Brain microvascular endothelial cell (primary cell): ENCODE measurements at regions not wholly inside any gene's neighbourhood (a gene's known extent, or its start where the extent isn't known, plus 50 kb on each side); places are given as distances from the start of the nearest gene placed in this dataset.

ENCODE experiments used
- DNase-seq: peaks from one replicate; pipeline ENCODE4 v3.0.0-alpha.2; 2020
- H3K27ac ChIP-seq: fragments of 250-450 bp; sonication (Bioruptor Pico); 2 replicates; pipeline ENCODE4 v1.5.1; 2020; ENCODE audit warnings: mild to moderate bottlenecking, moderate library complexity
- H3K27me3 ChIP-seq: fragments of 250-450 bp; sonication (Bioruptor Pico); replicated peaks from 2 replicates; pipeline ENCODE4 v1.5.1; 2020; ENCODE audit warnings: mild to moderate bottlenecking
- H3K36me3 ChIP-seq: fragments of 250-450 bp; sonication (Bioruptor Pico); replicated peaks from 2 replicates; pipeline ENCODE4 v1.5.1; 2020; ENCODE audit warnings: mild to moderate bottlenecking
- H3K4me3 ChIP-seq: 2 replicates; pipeline ENCODE4 v1.5.1; 2011; ENCODE audit warnings: low read depth, mild to moderate bottlenecking, control low read depth, low read length, moderate library complexity
- in situ Hi-C: cut with HindIII; loops from 2 replicates; pipeline ENCODE4 v1.10.0; 2017; ENCODE audit warnings: low sequenced_read_pairs, low pct_ligation_motif_present
- TF ChIP-seq, protein P1 (sequence below): IDR thresholded peaks from 2 replicates; pipeline ENCODE4 v1.5.1; 2011; ENCODE audit warnings: low read depth, mild to moderate bottlenecking, moderate library complexity, low read length, control low read depth, inconsistent platforms; ENCODE audit errors: missing control alignments

DNA sequence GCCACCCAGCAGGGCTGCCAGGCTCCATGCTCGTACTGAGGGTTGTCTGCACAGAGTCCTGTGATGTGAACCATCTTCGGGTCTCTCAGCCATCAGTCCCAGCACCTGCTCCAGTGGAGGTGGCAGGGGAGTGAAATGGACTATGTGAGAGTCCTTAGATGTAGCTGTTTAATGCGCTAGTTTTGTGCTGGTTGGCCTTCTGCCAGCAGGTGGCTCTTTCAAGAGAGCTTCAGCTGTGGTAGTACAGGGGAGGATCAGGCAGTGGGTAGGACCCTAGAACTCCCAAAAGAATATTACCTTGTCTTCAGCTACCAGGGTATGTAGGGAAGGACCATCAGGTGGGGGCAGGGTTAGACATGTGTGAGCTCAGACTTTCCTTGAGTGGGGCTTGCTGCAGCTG lies 1066.0 kb downstream of the GLUD2 start:
- DNase-seq = no peak
- no peaks in the 10 kb centered on the region for H3K27me3 ChIP-seq
- TF ChIP-seq, protein P1, sequence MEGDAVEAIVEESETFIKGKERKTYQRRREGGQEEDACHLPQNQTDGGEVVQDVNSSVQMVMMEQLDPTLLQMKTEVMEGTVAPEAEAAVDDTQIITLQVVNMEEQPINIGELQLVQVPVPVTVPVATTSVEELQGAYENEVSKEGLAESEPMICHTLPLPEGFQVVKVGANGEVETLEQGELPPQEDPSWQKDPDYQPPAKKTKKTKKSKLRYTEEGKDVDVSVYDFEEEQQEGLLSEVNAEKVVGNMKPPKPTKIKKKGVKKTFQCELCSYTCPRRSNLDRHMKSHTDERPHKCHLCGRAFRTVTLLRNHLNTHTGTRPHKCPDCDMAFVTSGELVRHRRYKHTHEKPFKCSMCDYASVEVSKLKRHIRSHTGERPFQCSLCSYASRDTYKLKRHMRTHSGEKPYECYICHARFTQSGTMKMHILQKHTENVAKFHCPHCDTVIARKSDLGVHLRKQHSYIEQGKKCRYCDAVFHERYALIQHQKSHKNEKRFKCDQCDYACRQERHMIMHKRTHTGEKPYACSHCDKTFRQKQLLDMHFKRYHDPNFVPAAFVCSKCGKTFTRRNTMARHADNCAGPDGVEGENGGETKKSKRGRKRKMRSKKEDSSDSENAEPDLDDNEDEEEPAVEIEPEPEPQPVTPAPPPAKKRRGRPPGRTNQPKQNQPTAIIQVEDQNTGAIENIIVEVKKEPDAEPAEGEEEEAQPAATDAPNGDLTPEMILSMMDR = no peak
- in situ Hi-C loops = no loop called here
- H3K27ac ChIP-seq = no peak overlapping the region
- no peak overlapping the region for H3K4me3 ChIP-seq
- H3K36me3 ChIP-seq = no peaks in the 10 kb centered on the region

DNA sequence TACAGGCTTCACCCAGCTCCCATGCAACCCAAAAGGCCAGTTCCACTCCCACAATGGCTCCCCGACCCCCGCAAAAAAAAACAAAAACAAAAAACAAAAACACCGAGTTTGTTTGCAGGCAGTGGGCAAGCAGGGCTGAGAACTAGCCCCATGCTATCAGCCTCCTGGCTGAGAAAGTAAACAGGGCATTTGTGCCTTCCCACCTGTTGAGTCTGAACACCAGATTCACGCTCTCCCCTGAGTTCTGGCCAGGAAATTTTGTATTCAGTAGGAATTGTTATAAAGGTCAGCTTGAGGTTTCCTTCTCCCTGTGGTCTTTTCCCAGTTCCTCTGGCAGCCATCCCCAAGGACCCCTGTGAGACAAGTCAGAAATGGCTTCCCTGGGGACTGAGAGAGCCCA lies 1066.5 kb downstream of the GLUD2 start:
- Histone ChIP-seq H3K27ac (no peak overlapping the region), H3K36me3 (no peaks in the 10 kb centered on the region), H3K4me3 (no peak overlapping the region), H3K27me3 (no peaks in the 10 kb centered on the region)
- TF ChIP-seq, protein P1 = no peak
- in situ Hi-C loops = no loop called here
- DNase-seq = no peak

DNA sequence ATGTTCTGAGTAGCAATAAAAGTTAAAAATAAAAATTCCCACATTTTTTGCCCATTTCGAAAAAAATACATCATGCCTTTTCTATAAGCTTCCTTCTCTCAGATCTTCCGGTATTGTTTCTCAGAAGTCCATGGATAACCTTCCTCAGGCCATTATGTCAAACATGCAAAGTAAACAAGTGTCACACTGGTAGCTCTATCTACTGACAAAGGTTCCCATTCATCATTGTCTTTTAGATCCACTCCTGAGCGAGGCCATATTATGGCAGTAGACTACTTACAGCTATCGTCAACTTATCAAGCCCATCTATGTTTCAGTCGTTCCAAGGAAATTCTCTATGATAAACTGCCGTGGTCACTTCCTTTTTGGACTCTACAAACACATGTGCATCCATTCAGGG lies 1068.2 kb downstream of the GLUD2 start:
- in situ Hi-C loops = no loop called here
- Histone ChIP-seq H3K4me3 (no peak overlapping the region), H3K36me3 (no peaks in the 10 kb centered on the region), H3K27me3 (no peaks in the 10 kb centered on the region), H3K27ac (no peak overlapping the region)
- no peak for DNase-seq
- TF ChIP-seq, protein P1 = no peak

DNA sequence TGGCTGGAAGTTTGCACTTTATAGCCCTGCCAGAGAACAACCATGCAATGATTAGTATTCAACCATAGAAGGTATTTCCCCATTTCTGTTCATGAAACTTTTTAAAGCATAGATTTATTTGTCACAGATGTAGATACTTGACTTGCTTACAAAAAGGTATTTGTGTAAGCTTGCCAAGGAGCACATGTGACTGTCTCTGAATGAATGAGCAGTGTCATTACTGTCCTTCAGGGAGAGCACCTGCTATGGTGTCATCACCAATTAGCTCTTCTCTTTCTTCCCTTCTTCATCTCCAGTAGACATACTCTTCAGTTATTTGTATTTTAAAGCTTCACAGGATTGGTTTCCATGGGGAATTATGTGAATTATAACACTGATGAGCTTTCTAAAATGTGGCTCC lies 1064.7 kb upstream of the GRIA3 start:
- no peaks in the 10 kb centered on the region for H3K36me3 ChIP-seq
- TF ChIP-seq, protein P1 = no peak
- no peak for DNase-seq
- no peak overlapping the region for H3K27ac ChIP-seq
- in situ Hi-C loops = no loop called here
- H3K4me3 ChIP-seq = no peak overlapping the region
- H3K27me3 ChIP-seq = no peaks in the 10 kb centered on the region

- in situ Hi-C loops = no loop called here
- no peak for DNase-seq
- H3K27me3 ChIP-seq = no peaks in the 10 kb centered on the region
- H3K27ac ChIP-seq = no peak overlapping the region
- no peak overlapping the region for H3K4me3 ChIP-seq
- H3K36me3 ChIP-seq = no peaks in the 10 kb centered on the region
- TF ChIP-seq, protein P1 = no peak
Measured at GRCh38 chrX:122122274-122122673, 1061.8 kb upstream of the GRIA3 start.

DNA sequence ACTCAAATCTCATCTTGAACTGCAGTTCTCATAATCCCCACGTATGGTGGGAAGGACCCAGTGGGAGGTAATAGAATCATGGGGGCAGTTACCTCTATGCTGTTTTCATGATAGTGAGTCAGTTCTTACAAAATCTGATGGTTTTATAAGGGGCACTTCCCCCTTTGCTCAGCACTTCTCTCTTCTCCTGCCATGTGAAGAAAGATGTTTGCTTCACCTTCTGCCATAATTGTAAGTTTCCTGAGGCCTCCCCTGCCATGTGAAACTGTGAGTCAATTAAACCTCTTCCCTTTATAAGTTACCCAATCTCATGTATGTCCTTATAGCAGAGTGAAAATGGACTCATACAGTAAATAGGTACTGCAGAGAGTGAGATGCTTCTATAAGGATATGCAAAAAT lies 1050.6 kb upstream of the GRIA3 start:
- in situ Hi-C loops = no loop called here
- no peak overlapping the region for H3K4me3 ChIP-seq
- H3K27me3 ChIP-seq = no peaks in the 10 kb centered on the region
- H3K36me3 ChIP-seq = no peaks in the 10 kb centered on the region
- TF ChIP-seq, protein P1 = no peak
- DNase-seq = no peak
- H3K27ac ChIP-seq = no peak overlapping the region
